Epidermal melanocyte (primary cell): ENCODE measurements at regions not wholly inside any gene's neighbourhood (a gene's known extent, or its start where the extent isn't known, plus 50 kb on each side); places are given as distances from the start of the nearest gene placed in this dataset.
A peak's percentile ranks its signal among the peaks of the same experiment; 100 is the strongest.
"Not testable (repeated sequence)": the region's sequence is repeated elsewhere in the genome, so short reads cannot be mapped to it uniquely, and the experiment has no call there.

ENCODE experiments used
- DNase-seq: peaks from one replicate; pipeline ENCODE4 v3.0.0; 2011; ENCODE audit warnings: low spot score; ENCODE audit not compliant: insufficient read length

DNA sequence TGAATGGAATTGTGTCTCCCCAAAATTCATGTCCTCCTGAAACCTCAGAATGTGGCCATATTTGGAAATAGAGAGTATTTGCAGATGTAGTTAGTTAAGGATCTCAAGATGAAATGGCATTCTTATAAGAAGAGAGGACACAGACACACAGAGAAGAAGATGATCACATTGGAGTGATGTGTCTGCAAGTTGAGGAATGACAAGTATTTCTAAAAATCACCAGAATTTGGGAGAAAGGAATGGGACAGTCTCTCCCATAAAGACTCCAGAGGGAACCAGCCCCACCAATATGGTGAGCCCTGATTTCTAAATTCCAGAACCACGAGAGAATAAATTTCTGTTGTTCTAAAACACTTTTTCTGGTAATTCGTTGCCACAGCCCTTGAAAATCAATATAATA is 166.3 kb downstream of the C1D start:
- DNase-seq: no peak

DNA sequence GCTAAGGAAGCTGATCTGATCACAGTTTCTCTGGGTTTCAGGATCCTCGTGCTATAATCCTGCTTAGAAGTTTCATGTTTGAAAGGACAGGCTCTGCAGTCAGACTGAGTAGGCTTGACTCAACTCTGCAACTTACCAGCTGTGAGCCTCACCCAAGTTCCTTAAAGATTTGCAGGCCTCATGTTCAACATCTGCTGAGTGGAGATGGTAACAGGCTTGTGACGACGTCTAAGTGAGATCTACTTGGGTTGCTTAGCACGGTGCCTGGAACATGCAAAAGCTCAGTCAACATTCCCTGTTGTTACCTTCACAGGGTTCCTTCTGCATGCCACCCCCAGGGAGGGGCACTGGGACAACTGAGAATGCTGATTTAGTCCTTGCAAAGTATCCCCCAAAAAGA is 164.2 kb downstream of the C1D start:
- no peak for DNase-seq

DNA sequence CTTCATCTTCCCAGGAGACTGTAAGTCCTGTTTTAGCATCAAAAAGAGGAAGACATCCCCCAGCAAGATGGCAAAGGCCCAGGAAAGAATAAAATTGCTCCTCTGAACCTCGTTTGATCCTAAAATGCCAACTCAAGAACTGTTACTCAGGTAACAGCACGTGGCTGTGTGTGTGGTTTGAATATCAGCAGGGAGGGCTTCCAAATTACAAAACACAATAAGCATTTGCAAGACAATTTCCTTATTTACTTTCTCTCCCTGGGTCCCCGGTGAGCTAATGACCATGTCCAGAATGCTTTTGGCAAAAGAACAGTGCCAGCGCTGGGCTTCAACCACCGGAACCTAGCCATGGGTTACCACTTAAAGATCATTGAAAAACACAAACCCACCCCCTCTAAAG is 163.6 kb downstream of the C1D start:
- no peak for DNase-seq

DNA sequence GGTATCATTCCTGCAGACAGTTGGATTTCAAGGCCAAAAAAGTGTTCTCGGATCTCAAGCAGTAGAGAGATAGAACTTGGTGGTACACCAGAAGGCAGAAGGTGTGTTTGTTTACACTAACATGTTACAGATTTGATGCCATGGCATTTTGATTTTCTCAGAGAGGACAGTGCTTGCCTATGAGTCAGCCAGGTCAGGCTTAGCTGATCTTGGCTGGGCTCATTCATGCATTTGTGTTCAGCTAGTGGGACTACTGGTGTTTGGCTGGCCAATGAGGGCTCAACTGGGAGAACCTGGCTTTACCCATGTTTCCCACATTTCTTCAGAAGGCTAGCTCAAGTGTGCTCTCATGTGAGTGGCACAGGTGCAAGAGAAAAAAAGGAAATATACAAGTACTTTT is 162.0 kb downstream of the C1D start:
- no peak for DNase-seq

DNA sequence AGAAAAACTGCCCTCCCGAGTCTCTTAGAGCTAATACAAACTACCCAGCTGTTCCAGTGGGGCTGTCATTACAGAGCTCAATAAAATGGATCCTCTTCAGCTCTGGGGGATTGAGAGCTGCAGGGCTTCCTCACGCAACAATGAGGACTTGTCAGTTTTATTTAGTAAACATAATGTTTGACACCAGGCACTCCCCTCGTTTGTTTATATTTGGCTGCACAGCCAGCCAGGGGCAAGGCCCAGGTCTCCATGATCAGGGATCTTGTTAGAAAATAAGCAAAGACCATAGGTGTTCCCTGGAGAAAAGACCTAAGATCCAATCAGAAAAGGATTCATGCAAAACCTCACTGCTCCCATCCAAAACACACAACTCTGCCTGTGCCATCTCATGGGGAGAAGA is 158.2 kb downstream of the C1D start:
- DNase-seq: no peak

DNA sequence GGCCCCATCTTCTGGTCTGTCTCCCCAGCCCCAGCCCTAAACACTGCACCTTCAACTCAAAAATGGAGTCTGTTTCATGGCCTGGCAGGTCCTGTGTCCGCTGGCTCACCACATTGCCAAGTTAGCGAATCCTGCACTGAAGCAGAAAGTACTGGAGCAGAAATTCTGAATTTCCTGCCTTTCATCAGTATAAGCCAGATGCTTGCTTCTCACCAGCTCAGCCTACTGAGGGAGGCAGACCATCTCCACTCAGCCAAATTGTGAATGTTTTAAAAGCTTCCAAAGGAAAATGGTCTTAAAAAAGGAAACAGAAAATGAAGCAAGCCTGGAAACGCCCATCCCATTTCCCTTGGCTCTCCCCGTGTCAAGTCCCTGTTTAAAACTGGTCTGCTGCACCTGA is 157.8 kb downstream of the C1D start:
- no peak for DNase-seq

DNA sequence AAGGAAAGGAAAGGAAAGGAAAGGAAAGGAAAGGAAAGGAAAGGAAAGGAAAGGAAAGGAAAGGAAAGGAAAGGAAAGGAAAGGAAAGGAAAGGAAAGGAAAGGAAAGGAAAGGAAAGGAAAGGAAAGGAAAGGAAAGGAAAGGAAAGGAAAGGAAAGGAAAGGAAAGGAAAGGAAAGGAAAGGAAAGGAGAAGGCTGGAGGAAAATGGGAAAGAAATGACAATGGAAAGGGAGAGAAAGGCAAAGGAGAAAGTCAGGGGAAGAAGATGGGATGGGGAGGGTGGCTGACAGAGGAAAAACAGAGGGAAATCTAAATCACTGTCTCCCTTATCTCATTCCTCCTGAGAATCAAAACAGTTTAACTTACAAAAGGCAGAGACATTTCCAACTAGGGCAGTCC is 156.3 kb downstream of the C1D start:
- DNase-seq: not testable (repeated sequence)

DNA sequence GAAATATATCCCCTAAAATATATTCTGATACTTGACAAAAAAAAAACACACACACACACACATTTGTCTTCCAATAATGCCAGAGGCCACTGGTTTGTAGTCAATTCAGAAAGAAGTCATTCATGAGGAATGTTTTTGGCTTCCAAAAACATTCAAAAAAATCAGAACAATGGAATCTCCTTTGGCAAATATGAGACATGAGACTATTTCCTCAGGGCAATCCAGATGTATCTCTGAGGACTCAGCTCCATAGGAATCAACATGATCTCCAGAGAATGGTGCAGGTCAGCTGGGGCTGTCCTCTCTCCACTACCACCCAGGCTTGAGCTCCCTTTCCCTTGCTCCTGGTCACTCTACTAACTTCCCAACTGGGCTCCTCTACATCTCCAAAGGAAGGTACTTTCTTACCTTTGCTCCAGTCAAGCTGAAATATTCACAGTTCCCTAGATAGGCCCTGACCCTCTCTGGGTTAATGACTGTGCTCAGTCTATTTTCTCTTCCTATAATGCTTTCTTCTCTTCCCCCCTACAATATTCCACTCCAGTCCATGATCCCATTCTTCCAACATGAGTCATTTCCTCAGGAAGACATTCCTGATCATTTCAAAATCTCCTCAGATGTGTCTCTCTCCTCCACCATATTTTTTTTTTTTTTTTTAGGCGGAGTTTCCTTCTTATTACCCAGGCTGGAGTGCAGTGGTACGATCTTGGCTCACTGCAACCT is 145.3 kb downstream of the C1D start:
- peak; percentile 90 for DNase-seq

DNA sequence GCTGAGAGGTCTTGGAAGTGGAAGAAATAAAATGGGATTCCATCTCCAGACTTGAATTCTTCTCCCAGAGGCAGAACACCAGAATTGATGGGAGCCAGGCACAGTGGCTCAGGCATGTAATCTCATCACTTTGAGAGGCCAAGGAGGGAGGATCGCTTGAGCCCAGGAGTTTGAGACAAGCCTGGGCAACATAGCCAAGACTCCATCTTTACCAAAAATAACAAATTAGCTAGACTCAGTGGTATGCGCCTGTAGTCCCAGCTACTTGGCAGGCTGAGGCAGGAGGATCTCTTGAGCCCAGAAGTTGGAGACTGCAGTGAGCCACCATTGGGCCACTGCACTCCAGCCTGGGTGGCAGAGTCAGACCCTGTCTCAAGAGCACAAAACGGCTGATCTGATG is 144.3 kb downstream of the C1D start:
- DNase-seq: no peak

DNA sequence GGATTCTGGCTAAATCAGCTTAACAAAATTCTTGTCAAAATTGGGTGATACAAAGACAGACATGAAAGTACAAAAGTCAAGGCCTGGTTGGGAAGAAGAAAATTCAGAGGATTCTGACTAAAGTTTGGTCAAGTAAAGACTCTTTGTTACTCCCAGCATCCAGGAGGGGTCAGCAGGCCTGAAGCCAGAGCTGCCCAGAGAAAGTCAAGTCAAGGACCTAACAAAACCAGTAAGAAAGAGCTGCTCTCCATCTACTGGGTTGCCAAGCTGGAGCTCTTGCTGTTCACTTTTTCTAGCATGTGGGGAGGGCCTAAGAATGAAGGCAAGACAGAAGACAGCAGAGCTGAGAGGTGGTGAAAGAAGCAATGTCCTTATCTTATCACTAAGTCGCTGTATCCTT is 143.3 kb downstream of the C1D start:
- no peak for DNase-seq

DNA sequence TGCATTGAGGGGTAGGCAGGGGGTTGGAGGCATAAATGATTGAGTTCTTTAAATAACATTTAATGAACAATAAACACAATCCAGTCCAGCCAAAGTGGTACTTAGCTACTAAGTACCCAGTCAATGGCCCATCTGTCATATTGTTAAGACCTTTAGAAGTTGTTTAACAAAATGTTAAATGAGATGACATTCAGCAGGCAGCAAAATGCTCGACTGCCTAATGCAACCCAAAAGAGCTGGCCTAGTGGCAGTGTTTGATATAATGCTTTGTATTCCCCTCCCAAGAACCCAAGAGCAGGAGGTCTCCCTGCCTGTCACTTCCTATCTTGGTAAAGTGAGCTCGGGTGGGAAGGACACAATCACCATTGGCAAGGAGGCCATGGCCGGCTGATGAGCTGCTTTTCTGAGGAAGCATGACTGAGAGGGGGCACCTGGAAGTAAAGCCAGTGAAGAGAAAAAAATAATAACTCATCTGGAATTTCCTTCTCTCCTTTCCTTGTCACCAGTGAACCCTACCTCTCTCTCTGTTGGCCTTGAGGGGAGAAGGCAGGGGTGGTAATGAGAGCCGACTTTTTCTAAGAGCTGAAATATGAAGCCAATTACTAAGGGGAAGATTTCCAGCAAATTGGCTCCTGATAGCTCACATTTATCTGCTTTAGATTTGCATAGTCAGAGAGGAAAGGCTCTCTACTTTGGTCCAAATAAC is 140.6 kb downstream of the C1D start:
- DNase-seq: no peak

DNA sequence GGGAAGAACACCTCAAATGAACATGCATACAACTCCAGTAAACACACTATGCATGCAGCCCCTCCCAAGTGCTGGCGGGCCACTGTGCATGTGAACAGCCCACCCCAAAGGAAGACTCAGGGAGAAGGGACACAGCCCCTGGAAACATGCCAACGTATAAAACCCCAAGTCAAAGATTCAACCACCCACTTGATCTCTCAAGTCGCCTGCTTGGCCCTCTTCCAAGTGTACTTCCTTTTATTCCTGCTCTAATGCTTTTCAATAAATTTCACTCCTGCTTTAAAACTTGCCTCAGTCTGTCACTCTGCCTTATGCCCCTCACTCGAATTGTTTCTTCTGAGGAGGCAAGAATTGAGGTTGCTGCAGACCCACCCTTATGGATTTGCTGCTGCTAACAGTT is 139.1 kb downstream of the C1D start:
- DNase-seq: no peak

DNA sequence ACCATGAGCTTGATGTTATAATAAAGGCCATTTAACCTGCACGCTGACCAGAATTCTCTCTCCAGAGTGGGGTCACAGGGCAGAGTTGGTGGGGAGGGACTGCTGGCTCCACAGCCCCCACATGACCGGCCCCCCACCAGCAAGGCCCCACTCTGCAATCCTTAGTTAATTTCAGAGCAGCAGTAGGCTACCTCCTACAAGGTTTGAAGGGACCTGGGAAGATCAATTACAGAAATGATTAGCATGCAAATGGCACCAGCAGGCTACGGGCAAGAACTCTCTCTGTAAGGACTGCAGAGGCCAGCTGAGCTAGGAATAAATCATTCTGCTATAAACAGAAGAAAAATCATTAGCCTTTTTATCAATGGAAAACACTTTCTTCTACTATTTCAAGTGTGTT is 135.3 kb downstream of the C1D start:
- no peak for DNase-seq

DNA sequence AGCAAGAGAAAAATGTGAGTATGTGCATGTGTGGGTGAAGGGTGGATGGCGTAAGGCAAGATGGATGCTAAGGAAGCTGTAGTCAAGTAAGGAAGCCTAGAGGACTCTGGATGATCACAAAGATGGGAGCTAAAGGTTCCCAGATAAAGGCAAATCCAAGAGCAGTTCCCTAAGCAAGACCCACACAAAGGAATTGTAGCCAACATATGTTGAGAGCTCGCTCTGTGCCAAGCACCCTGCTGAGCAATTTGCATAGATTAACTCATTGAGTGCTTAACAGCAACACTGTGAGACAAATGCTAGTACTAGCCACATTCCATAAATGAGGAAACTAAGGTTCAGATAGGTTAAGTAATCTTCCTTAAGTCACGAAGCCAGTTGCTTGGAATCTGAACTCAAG is 132.6 kb downstream of the C1D start:
- DNase-seq: no peak

DNA sequence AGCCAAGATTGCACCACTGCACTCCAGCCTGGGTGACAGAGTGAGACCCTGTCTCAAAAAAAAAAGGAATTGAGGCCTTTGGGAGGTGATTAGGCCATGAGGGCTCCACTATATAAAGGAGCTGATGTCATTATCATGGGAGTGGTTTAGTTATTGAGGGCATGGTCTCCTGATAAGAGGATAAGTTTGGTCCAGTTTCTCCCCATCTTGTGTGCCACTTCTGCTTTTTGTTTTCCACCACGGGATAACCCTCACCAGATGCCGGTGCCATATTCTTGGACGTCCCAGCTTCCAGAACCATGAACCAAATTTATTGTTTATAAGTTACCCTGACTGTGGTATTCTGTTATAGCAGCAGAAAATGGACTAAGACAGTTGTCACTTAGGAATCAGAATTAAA is 125.8 kb downstream of the C1D start:
- DNase-seq: no peak

DNA sequence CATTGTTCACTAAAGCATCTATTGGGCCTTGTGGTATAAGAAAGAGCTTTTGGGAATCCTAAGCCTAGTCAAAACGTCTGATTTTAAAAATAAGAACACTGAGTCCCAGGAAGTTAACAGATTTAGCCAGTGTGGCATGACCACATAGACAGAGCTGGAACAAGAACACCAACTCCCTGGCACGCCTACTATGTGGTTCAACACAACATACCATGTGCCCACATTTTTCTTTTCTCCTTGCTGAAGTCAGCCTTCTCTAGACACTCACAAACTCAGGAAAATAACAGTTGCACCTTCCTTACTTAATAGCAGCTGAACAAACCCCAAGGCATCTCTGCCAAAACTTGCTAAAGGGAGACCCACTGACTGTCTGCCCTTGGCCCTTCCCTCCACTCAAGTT is 124.8 kb downstream of the C1D start:
- DNase-seq: no peak

DNA sequence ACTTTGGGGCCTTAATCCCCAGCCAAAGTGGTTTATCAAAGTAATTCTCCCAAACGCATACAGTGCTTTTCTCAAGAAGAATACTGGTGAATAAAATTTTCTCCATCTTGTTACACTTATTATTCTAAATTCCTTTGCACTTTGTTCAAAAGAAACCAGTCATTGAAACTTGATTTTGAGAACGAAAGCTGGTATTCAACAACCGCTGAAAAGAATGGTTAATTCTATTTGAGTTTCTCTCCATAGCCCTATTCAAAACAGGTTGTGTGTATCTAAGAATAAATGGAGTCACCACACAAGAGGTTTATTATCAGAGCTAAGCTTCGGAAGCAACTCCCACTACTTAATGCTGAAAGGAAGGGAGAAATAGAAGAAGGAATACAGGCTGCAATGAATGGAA is 117.7 kb downstream of the C1D start:
- no peak for DNase-seq

DNA sequence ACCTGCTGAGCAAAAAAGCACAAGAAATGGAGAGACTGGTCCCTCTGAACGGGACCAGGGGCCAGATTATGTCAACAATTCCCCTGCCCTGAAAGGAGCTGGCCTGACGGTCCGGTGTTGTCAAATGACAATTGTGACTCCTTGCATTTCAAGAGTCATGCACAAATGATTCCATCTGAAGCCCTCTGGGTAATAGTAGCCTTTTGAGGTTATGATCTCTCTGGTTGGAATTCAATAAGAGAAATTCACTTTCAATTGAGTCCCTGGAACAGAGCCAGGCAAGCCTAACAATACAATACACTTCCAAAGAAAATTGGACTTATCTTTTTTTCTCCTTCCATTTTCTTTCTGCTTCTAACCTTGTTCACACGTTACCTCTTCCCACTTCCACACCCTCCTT is 116.9 kb downstream of the C1D start:
- DNase-seq: no peak

DNA sequence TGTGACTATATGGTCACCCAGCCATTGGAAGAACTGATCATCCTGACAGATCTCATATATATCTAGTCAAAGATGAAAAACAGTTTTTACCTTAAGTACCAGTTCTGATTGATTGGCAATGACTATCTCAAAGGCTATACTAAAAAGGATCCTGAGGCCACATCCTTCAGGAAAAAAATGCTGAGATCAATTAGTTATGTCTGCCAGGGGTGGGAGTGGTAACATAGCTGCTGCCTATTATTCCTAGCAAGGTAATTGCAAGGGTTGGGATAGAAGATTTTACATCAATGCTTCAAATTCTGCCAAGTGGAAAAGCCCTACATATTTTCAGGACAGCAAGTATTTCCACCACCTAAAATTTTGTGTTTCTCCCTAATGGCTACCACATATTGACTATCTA is 114.7 kb downstream of the C1D start:
- no peak for DNase-seq

DNA sequence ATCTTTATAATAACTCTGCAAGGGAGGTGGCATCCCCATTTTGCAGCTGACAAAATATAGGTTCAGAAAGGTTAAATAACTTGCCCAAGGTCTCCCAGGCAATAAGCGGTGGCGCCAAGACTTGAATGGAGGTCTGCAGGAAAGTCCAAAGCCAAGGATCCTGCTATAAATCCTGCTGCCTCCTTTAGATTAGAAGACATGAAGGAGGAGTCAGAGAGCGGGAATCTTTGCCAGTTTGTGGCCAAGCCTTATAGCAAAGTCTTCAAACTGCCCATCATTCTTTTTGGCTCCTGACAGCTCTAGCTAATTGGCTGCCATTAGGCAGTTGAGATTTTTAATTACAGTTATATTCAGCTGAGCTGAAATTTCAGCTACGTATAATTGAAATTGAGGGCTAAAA is 114.3 kb downstream of the C1D start:
- no peak for DNase-seq

DNA sequence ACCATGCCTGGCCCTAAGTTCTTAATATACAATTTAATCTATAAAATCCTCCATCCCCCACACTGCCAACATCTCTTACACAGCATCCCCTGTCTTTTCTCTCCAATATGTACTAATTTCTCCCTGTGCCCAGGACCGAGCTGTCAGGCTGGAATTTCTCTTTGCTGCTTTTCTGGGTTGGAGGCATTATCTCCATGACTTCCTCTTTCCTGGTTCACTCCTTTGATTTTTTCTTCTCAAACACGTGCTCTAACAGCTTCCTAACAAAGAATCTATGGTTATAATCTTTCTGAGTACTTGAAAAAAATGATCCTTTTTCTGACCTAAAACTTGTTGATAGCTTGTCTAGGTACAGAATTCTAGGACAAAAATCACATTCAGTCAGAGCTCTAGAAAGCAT is 112.8 kb downstream of the C1D start:
- DNase-seq: no peak

DNA sequence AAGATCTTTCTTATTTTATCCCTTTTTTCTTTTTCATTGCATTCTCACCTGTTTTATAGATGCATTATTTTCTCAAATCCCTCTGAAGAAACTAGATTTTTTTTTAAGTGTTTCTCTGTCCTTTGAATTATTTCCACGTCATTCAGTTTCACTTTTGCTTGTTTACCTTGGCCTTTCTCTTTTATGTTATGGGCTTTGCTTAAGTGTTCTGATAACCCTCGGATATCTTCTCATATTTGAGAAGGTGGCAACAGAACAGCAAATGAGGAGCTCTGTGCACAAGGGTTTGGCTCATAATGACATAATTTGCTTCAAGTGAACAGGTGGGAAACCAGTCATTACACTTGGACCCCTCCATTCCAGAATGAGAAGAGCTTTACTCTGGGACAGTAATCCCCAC is 111.9 kb downstream of the C1D start:
- no peak for DNase-seq

DNA sequence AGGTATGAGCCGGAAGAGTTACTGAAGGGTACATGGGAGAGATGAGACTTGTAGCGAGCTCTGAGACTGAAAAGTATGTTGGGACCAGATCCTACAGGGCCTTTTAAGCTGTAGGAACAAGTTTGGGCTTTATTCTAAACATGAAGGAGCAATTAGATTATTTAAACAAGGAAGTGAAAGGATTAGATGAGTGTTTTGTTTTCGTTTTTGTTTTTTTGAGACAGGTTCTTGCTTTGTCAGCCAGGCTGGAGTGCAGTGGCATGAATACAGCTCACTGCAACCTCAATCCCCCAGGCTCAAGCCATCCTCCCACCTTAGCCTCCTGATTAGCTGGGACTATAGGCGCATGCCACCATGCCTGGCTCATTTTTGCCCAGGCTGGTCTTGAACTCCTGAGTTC is 110.7 kb downstream of the C1D start:
- DNase-seq: no peak
